GM12878 (cell line): ENCODE measurements at regions not wholly inside any gene's neighbourhood (a gene's known extent, or its start where the extent isn't known, plus 50 kb on each side); places are given as distances from the start of the nearest gene placed in this dataset.

Experiments used
- HDAC6 ChIP-seq: fragments of 200-600 bp; sonication (generic); IDR thresholded peaks from one replicate; pipeline ENCODE4 v1.8.0; 2017; ENCODE audit warnings: antibody characterized with exemption; ENCODE audit not compliant: unreplicated experiment
- SKIL ChIP-seq: fragments of 450-650 bp; IDR thresholded peaks from 2 replicates; pipeline ENCODE4 v1.6.1; 2017; ENCODE audit warnings: mild to moderate bottlenecking, low read depth, inconsistent platforms; ENCODE audit not compliant: poor library complexity, severe bottlenecking

- TF ChIP-seq HDAC6 (no peak), SKIL (no peak)
Measured at GRCh38 chr7:70997261-70997660, 134.7 kb upstream of the GALNT17 start.
